Breast epithelium (tissue), 3 donors: ENCODE measurements at regions not wholly inside any gene's neighbourhood (a gene's known extent, or its start where the extent isn't known, plus 50 kb on each side); places are given as distances from the start of the nearest gene placed in this dataset.

Source experiments
- POLR2A ChIP-seq: fragments of 450-650 bp; IDR thresholded peaks from one replicate; pipeline ENCODE4 v1.6.1; 2016; ENCODE audit warnings: antibody characterized with exemption, mild to moderate bottlenecking, moderate library complexity
- POLR2AphosphoS5 ChIP-seq, 3 donors: sonication (generic); formaldehyde crosslinking; IDR thresholded peaks; one replicate each; pipeline ENCODE4 v1.6.1; 2017; ENCODE audit warnings: antibody characterized with exemption in 3 of 3
- TF ChIP-seq, protein P1 (sequence below), 3 donors: fragments of 450-650 bp; IDR thresholded peaks; one replicate each; pipeline ENCODE4 v1.5.1; 2016 to 2017; ENCODE audit warnings: antibody characterized with exemption in 3 of 3, mild to moderate bottlenecking in 3 of 3, moderate library complexity in 3 of 3

DNA sequence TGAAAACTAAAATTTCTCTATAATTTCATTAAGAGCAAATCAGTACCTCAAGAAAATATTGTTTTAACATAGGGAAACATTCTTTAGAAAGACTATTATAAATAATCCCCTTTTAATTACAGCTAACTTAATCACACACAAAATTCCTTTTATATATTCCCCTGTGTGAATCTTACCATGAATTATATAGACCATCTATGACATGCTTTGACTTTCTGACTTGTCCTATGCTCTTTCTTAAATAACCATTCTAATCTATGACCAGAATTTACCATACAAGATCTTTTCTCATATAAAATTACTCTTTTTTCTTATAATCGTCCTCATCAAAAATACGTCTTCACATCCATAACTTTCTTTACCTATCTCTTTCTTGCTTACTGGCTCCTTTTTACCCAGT is 824.2 kb upstream of the FAM98A start:
- TF ChIP-seq POLR2AphosphoS5 (IDR thresholded peaks at IDR 0.05) = no peak
- TF ChIP-seq, protein P1, sequence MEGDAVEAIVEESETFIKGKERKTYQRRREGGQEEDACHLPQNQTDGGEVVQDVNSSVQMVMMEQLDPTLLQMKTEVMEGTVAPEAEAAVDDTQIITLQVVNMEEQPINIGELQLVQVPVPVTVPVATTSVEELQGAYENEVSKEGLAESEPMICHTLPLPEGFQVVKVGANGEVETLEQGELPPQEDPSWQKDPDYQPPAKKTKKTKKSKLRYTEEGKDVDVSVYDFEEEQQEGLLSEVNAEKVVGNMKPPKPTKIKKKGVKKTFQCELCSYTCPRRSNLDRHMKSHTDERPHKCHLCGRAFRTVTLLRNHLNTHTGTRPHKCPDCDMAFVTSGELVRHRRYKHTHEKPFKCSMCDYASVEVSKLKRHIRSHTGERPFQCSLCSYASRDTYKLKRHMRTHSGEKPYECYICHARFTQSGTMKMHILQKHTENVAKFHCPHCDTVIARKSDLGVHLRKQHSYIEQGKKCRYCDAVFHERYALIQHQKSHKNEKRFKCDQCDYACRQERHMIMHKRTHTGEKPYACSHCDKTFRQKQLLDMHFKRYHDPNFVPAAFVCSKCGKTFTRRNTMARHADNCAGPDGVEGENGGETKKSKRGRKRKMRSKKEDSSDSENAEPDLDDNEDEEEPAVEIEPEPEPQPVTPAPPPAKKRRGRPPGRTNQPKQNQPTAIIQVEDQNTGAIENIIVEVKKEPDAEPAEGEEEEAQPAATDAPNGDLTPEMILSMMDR (IDR thresholded peaks at IDR 0.05) = no peak
- no peak for TF ChIP-seq POLR2A
